HG02610 (cell line): ENCODE measurements at regions not wholly inside any gene's neighbourhood (a gene's known extent, or its start where the extent isn't known, plus 50 kb on each side); places are given as distances from the start of the nearest gene placed in this dataset.

Experiments used
- ATAC-seq: cut with Tn5 transposase; IDR thresholded peaks from one replicate; pipeline ENCODE4 v1.9.1; 2021; ENCODE audit warnings: mild to moderate bottlenecking, moderate library complexity; ENCODE audit not compliant: unreplicated experiment

DNA sequence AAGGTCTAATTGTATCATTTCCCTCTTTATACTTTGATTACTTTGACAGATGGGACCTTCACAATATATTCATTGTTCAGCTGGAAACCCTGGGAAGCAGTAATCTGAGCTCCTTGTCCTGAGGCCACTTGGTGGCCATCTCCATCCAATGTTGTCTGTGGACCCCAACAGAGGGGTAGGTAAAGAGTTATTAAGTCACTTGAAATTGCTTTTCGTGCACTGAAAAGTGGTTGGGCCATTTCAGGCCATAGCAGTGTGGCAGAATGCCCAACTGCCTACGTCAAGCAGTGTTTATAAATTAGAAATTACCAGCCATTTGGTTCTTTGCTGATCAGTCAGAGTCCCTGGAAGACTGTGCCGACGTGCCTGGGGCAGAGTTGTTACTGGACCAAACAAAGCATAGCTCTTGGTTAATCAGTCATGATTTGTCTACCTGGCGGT, 308.3 kb upstream of the USP25 start:
- no peak for ATAC-seq

- ATAC-seq: no peak
Observed at GRCh38 chr21:15421947-15422346, 307.8 kb upstream of the USP25 start.

DNA sequence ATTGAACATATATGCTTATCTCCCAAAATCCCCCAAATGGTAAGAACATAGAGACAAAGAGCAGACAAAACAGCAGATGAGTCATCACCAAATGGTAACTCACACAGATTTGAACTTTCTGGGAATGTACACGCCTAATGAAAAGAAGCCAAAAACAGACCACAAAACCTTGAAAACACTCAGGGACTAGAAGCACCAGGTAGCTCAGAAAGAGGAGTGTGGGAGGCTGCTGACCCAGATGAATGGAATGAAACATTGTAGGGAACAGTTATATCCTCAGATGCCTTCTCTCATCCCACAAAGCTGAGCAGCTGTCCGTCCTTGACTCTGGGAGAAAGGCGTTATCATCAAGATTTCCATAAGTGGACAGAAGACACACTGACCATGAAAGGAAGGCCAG, 307.0 kb upstream of the USP25 start:
- ATAC-seq: no peak

DNA sequence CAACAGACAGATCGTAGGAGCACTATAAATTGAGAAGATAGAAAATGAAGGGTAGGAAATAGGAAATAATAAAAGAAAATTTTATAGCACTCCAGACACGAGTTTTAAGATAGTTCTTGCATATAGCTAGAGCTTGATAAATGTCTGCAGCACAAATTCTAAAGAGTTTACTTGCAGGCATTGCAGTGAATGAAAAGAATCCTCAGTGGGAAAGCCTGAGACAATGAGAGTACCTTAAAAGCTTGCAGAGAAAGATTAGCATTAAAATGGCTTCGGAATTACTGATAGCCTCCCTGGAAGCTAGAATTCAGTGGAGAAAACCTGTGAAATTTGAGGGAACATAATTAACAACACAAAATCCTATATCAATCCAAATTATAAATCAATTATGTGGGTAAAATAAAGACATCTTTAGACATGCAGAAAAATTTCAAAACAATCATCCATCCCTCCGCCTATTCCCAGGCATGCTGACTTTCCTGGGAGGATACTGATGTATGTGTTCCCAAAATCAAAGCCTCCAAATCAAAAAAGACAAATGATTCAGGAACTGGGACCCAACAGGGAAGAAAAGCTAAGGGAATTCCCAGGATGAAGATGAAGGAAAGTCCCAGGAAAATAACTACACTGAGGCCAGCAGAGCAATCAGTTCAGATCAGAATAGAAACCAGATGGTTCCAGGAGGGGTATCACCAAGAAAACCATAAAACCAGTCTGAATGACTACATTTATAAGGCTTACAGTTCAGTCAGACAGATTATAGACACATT, 305.9 kb upstream of the USP25 start:
- no peak for ATAC-seq

DNA sequence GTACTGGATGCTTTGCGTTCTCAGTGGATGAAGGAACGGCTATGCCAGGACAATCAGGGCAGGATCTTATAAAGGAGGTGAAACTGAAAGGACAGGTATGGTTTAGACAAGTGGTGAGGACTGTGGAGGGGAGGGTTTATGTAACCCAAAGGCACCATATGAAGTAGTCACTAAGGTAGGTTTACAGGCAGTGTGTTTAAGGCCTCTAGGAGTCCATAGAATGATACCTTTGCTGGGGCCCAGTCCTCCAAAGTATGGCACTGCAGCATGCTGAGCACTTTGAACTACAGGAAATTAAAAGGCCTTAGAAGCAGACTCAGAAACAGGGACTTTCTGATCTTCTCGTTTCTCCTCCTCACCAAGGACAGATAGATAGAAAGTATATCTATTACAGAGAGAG, 304.7 kb upstream of the USP25 start:
- no peak for ATAC-seq

DNA sequence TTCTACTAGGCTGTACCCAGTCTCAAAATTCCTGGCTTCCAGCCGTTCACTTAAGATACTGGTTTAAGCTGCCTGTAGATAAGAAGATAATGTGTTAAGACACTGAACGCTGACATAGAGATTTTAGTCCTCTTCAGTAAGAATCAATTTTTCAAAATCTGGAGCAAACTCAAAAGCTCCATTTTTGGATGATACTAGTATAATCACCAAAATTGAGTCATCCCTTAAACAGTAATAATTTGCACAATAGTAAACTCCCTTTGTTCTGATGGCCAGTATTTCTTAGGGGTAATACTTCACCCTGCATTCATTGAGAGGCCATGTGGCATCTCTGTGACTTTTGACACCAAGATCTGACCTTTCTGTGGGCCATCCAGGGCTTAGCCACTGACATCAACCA, 299.8 kb upstream of the USP25 start:
- no peak for ATAC-seq

- ATAC-seq: no peak
Observed at GRCh38 chr21:15430577-15430976, 299.2 kb upstream of the USP25 start.

DNA sequence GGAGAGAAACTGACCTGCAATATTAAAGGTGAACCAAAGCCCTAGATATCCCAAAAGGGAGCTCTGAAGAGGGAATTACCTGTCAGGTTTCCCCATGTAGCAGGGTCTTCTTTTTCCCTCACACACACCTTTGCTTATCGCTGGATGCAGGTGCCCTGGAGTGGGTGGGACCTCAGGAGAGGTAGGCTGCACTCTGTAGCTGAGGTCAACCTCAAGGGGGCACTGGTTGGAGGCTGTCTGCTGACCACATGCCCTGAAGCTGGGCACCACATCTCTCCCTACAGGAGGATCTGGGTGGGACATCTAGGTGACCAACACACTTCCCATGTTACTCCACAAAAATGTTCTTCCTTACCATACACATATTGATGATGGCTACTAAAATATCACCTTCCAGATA, 298.7 kb upstream of the USP25 start:
- no peak for ATAC-seq

DNA sequence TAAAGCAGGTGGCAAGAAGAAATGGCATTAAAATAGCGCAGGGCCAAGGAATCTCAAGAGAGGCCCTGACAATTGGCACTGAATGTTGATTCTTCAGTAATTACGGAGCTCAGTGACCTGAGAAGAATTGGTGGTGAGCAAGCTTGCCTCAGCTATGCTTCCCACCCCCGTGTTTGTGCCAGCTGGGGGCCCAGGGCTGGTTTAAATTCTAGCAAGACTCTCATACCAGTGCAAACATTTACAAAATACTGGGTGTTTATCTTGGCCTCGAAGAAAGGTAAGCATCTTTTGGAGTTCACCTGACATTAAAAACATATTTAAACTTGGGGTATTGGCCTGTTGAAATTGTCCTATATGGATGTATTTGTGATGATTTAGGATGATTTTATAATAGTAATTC, 296.7 kb upstream of the USP25 start:
- no peak for ATAC-seq

GRCh38 chr21:15434163-15434905, 295.4 kb upstream of the USP25 start:
- ATAC-seq: no peak

GRCh38 chr21:15436031-15436430, 293.8 kb upstream of the USP25 start:
- ATAC-seq: no peak

DNA sequence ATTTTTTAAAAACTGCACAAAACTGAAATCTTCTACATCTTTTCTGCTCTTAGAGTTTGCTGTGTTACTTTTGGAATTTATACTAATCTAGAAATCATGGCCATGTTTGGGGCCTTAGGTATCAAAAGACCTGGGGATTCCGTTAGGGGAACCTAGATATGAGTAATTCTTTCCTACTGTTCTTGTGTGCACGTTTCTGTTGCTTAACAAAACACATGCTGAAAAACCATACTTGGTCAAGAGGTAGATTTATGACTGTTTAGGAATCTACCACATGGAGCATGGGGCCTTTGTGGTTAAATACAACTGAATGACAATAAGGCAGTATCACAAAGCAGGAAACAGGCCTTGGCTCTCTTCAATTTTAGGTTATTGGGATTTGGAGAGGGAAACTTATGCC, 291.9 kb upstream of the USP25 start:
- peak; percentile 93 for ATAC-seq

- no peak for ATAC-seq
Observed at GRCh38 chr21:15439726-15440125, 290.1 kb upstream of the USP25 start.

DNA sequence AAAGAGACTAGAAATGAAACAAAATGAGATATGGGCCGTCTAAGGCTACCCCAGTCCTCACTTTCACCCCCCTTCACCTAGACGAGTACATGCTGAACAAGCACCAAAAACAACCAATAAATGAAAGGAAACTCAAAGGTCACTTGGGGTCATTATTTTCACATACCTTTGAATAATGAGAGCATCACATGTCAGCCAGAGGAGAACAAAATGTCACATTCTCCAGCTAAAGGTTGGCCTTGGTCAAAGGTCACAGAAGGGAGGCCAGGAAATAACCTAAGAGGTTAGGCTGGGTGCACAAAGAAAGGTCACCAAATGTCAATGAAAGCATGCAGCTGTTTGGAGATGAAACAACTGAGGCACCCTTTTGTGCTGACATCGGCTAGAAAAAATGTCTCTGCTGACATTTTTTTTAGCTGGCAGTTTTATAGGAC, 288.7 kb upstream of the USP25 start:
- ATAC-seq: no peak

- ATAC-seq: no peak
Observed at GRCh38 chr21:15441992-15442391, 287.8 kb upstream of the USP25 start.

DNA sequence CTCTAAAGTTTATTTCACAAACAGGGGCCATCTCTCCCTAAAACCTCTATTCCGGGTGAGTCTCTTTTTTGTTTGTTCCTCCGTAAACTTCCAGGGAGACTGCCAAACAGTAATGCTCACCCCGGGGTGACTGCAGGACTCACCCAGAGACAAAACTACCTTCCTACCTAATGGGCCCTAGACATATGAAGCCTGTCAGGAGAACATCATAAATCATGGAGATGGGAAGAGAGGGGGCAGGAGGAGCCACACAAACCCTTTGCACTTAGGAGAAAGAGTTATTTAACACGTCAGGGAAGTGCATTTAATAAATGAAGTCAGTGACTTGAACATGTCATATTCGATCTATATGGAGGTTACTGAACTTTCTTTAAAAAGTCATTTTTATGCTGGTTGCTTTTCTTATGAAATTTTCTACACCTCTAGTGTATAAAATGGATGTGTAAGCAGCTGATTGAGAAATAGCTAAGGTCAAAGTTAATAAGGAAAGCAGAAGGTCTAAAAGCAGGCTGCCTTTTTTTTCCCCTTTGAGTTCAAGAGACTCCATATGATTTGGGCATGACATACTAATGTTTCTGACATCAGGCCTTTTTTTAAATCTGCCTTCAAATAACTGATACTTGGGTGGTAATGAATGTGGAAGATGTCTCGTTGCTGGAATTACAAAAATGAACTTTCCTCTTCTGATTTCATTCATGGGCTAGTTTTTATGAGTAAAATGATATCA, 286.9 kb upstream of the USP25 start:
- ATAC-seq: no peak

DNA sequence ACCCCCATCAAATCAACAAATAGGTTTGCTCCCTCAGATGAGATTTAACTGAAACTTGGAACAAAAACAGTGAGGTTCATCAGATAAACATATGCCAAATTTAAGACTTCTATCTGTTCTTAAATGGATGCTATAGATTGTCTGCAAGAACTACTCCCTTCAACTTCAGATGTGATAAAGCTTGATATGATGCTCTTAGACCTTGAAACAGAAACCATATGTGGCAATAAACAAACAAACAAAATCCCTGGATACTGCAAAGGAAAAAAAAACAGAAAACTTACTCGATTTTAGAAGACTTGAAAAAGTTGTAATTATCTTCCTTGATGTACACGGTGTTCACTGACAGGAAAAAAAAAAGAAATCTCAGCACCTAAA, 286.1 kb upstream of the USP25 start:
- ATAC-seq: no peak

GRCh38 chr21:15444118-15444960, 285.4 kb upstream of the USP25 start:
- no peak for ATAC-seq

DNA sequence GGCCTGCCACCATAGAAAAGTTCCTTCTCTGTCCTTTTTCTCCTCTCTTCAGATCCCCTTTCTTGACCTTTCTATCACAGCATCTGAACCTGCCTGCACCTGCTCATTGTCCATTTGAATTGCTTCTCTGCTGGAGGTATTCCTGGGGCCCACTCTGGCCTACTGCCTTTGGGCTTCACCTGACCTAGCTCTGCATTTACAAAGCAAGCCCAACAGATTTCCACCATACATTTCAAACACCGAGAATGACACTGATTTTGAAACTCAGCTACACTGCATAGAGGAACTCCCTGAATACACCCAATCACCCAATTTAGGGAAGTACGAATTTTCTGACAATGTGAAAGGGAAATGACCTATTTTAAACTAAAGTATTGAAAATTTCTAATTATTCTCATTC, 284.5 kb upstream of the USP25 start:
- ATAC-seq: peak; percentile 93

GRCh38 chr21:15446223-15446622, 283.6 kb upstream of the USP25 start:
- no peak for ATAC-seq

- ATAC-seq: no peak
Observed at GRCh38 chr21:15449556-15449955, 280.2 kb upstream of the USP25 start.
